GM23338 (cell line): ENCODE measurements at regions not wholly inside any gene's neighbourhood (a gene's known extent, or its start where the extent isn't known, plus 50 kb on each side); places are given as distances from the start of the nearest gene placed in this dataset.

ENCODE experiments used
- CREB1 ChIP-seq: fragments of 250-450 bp; sonication (Bioruptor Pico); IDR thresholded peaks from 2 replicates; pipeline ENCODE4 v1.5.0; 2020; ENCODE audit warnings: low read depth, mild to moderate bottlenecking, moderate library complexity
- EZH2 ChIP-seq: fragments of 200-600 bp; sonication (generic); IDR thresholded peaks from one replicate; pipeline ENCODE4 v1.8.0; 2017; ENCODE audit warnings: antibody characterized with exemption, mild to moderate bottlenecking, low read depth; ENCODE audit not compliant: unreplicated experiment
- EZH2phosphoT487 ChIP-seq: fragments of 200-600 bp; sonication (generic); IDR thresholded peaks from one replicate; pipeline ENCODE4 v1.8.1; 2018; ENCODE audit warnings: antibody characterized with exemption; ENCODE audit not compliant: unreplicated experiment
- POLR2AphosphoS5 ChIP-seq: IDR thresholded peaks from 2 replicates; pipeline ENCODE4 v1.6.1; 2016; ENCODE audit warnings: antibody characterized with exemption, low read depth
- TF ChIP-seq, protein P1 (sequence below), 2 experiments: fragments of 200-600 bp in 1 of 2; sonication (generic) in 1 of 2; conservative IDR thresholded peaks; 2 replicates each; pipeline versions ENCODE4 v1.5.1 to v1.6.1; 2016 to 2017; ENCODE audit warnings: antibody characterized with exemption in 2 of 2, low read depth in 2 of 2, mild to moderate bottlenecking in 2 of 2, moderate library complexity in 1 of 2

DNA sequence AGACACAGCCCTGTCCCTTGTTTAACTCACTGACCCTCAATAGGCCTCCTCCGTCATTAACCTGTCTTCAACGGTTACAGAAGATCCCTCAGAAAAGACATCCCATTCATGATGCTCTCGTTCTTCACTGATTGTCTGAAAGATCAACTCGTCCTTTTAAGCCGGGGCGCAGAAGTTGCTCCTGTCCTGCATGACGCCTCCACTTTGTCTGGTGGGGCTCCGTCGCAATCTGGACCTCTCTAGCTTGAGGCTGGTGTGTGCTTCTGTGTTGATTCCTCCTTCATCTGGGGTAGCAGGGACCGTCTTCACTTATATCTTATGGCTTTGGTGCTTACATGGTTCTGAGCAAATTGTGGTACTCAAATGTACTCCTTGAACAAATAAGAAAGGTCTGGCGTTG lies 766.0 kb upstream of the PCDH9 start:
- TF ChIP-seq POLR2AphosphoS5: no peak
- TF ChIP-seq, protein P1, sequence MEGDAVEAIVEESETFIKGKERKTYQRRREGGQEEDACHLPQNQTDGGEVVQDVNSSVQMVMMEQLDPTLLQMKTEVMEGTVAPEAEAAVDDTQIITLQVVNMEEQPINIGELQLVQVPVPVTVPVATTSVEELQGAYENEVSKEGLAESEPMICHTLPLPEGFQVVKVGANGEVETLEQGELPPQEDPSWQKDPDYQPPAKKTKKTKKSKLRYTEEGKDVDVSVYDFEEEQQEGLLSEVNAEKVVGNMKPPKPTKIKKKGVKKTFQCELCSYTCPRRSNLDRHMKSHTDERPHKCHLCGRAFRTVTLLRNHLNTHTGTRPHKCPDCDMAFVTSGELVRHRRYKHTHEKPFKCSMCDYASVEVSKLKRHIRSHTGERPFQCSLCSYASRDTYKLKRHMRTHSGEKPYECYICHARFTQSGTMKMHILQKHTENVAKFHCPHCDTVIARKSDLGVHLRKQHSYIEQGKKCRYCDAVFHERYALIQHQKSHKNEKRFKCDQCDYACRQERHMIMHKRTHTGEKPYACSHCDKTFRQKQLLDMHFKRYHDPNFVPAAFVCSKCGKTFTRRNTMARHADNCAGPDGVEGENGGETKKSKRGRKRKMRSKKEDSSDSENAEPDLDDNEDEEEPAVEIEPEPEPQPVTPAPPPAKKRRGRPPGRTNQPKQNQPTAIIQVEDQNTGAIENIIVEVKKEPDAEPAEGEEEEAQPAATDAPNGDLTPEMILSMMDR (conservative IDR thresholded peaks at IDR 0.05; ENCODE audit: low read depth in 2 of 2): no peak
- TF ChIP-seq EZH2: no peak
- TF ChIP-seq CREB1 (CRISPR knock-in tag): no peak
- no peak for TF ChIP-seq EZH2phosphoT487
